H9 (cell line): ENCODE measurements at regions not wholly inside any gene's neighbourhood (a gene's known extent, or its start where the extent isn't known, plus 50 kb on each side); places are given as distances from the start of the nearest gene placed in this dataset.

Source experiments
- DNase-seq: peaks from one replicate; pipeline ENCODE4 v3.0.0-alpha.2; 2017
- H2AFZ ChIP-seq: one replicate; pipeline ENCODE4 v1.6.1; 2013; ENCODE audit warnings: mild to moderate bottlenecking, low read length, control low read depth, moderate library complexity
- H2AK5ac ChIP-seq: 2 replicates; pipeline ENCODE4 v1.6.1; 2013; ENCODE audit warnings: low read length, control low read depth, mixed read lengths; ENCODE audit not compliant: insufficient read length
- H2BK120ac ChIP-seq: one replicate; pipeline ENCODE4 v1.6.1; 2013; ENCODE audit warnings: low read depth, mild to moderate bottlenecking, low read length, control low read depth, inconsistent platforms; ENCODE audit not compliant: poor library complexity, severe bottlenecking
- H2BK12ac ChIP-seq: 2 replicates; pipeline ENCODE4 v1.6.1; 2013; ENCODE audit warnings: low read length, control low read depth, mixed read lengths, low read depth; ENCODE audit not compliant: insufficient read length
- H2BK15ac ChIP-seq: 2 replicates; pipeline ENCODE4 v1.6.1; 2013; ENCODE audit warnings: low read depth, low read length, control low read depth
- H2BK20ac ChIP-seq: one replicate; pipeline ENCODE4 v1.6.1; 2013; ENCODE audit warnings: low read depth, mild to moderate bottlenecking, low read length, control low read depth, inconsistent platforms; ENCODE audit not compliant: poor library complexity, severe bottlenecking
- H2BK5ac ChIP-seq: 2 replicates; pipeline ENCODE4 v1.6.1; 2013; ENCODE audit warnings: low read length, control low read depth, mixed read lengths; ENCODE audit not compliant: insufficient read length
- H3K14ac ChIP-seq: 2 replicates; pipeline ENCODE4 v1.6.1; 2013; ENCODE audit warnings: low read length, control low read depth; ENCODE audit not compliant: insufficient read depth
- H3K18ac ChIP-seq: 2 replicates; pipeline ENCODE4 v1.6.1; 2013; ENCODE audit warnings: low read depth, mild to moderate bottlenecking, mixed read lengths, low read length, control low read depth; ENCODE audit not compliant: insufficient read length
- H3K23ac ChIP-seq: 2 replicates; pipeline ENCODE4 v1.6.1; 2013; ENCODE audit warnings: low read length, control low read depth, mixed read lengths, low read depth; ENCODE audit not compliant: insufficient read length
- H3K23me2 ChIP-seq: 2 replicates; pipeline ENCODE4 v1.6.1; 2013; ENCODE audit warnings: low read depth, mild to moderate bottlenecking, mixed read lengths, low read length, control low read depth; ENCODE audit not compliant: insufficient read length, poor library complexity, severe bottlenecking
- H3K27ac ChIP-seq: 2 replicates; pipeline ENCODE4 v1.5.1; 2013; ENCODE audit warnings: low read length, control low read depth, mixed read lengths, low read depth; ENCODE audit not compliant: insufficient read length
- H3K27me3 ChIP-seq: 2 replicates; pipeline ENCODE4 v1.6.1; 2013; ENCODE audit warnings: low read length, control low read depth, inconsistent platforms; ENCODE audit not compliant: insufficient read depth
- H3K4ac ChIP-seq: 2 replicates; pipeline ENCODE4 v1.6.1; 2013; ENCODE audit warnings: low read depth, mild to moderate bottlenecking, control low read depth, inconsistent platforms, low read length, moderate library complexity
- H3K4me1 ChIP-seq: 2 replicates; pipeline ENCODE4 v1.6.1; 2013; ENCODE audit warnings: low read length, control low read depth, inconsistent platforms; ENCODE audit not compliant: insufficient read depth
- H3K4me2 ChIP-seq: 2 replicates; pipeline ENCODE4 v1.6.1; 2013; ENCODE audit warnings: low read length, control low read depth, mixed read lengths; ENCODE audit not compliant: insufficient read length, insufficient read depth
- H3K56ac ChIP-seq: 2 replicates; pipeline ENCODE4 v1.6.1; 2013; ENCODE audit warnings: low read depth, mild to moderate bottlenecking, mixed read lengths, low read length, control low read depth; ENCODE audit not compliant: insufficient read length
- H3K79me1 ChIP-seq: 2 replicates; pipeline ENCODE4 v1.6.1; 2013; ENCODE audit warnings: low read depth, mild to moderate bottlenecking, moderate library complexity, low read length, control low read depth, inconsistent platforms; ENCODE audit not compliant: insufficient read depth, poor library complexity, severe bottlenecking
- H3K79me2 ChIP-seq: 2 replicates; pipeline ENCODE4 v1.6.1; 2013; ENCODE audit warnings: low read length, control low read depth, inconsistent platforms; ENCODE audit not compliant: insufficient read depth
- H3K9ac ChIP-seq: 2 replicates; pipeline ENCODE4 v1.6.1; 2013; ENCODE audit warnings: low read length, control low read depth, mixed read lengths; ENCODE audit not compliant: insufficient read length; ENCODE audit errors: extremely low read depth
- H3K9me3 ChIP-seq: one replicate; pipeline ENCODE4 v1.6.1; 2013; ENCODE audit warnings: low read depth, low read length, inconsistent platforms; ENCODE audit not compliant: control insufficient read depth
- H3T11ph ChIP-seq: one replicate; pipeline ENCODE4 v1.6.1; 2013; ENCODE audit warnings: mild to moderate bottlenecking, low read length, control low read depth, inconsistent platforms
- H4K20me1 ChIP-seq: one replicate; pipeline ENCODE4 v1.6.1; 2013; ENCODE audit not compliant: control insufficient read depth, insufficient read length, insufficient read depth
- H4K5ac ChIP-seq: 2 replicates; pipeline ENCODE4 v1.6.1; 2013; ENCODE audit warnings: low read depth, mild to moderate bottlenecking, mixed read lengths, low read length, control low read depth; ENCODE audit not compliant: insufficient read length
- H4K8ac ChIP-seq: replicated peaks from 2 replicates; pipeline ENCODE4 v1.6.1; 2013; ENCODE audit warnings: low read length, control low read depth, mixed read lengths, low read depth; ENCODE audit not compliant: insufficient read length
- H4K91ac ChIP-seq: 2 replicates; pipeline ENCODE4 v1.6.1; 2013; ENCODE audit warnings: low read depth, mild to moderate bottlenecking, moderate library complexity, mixed read lengths, low read length, control low read depth; ENCODE audit not compliant: insufficient read length
- H3K27ac Mint-ChIP-seq, 3 experiments: 2 replicates in 2 of 3; 3 replicates in 1 of 3; pipeline ENCODE4 v1.8.0; 2020 to 2021; ENCODE audit warnings: mixed read lengths in 3 of 3, mild to moderate bottlenecking in 1 of 3, moderate library complexity in 1 of 3
- H3K27me3 Mint-ChIP-seq: 2 replicates; pipeline ENCODE4 v1.8.0; 2021; ENCODE audit warnings: low read depth, mild to moderate bottlenecking, moderate library complexity, mixed read lengths
- H3K36me3 Mint-ChIP-seq, 3 experiments: 2 replicates in 2 of 3; 3 replicates in 1 of 3; pipeline ENCODE4 v1.8.0; 2020 to 2021; ENCODE audit warnings: low read depth in 3 of 3, mixed read lengths in 3 of 3; ENCODE audit not compliant: insufficient read depth in 1 of 3
- H3K4me1 Mint-ChIP-seq, 2 experiments: 2 replicates each; pipeline ENCODE4 v1.8.0; 2020; ENCODE audit warnings: mixed read lengths in 2 of 2
- H3K4me3 Mint-ChIP-seq, 2 experiments: 2 replicates in 1 of 2; 3 replicates in 1 of 2; pipeline ENCODE4 v1.8.0; 2020 to 2021; ENCODE audit warnings: mild to moderate bottlenecking in 2 of 2, mixed read lengths in 2 of 2, moderate library complexity in 1 of 2
- H3K9me3 Mint-ChIP-seq, 2 experiments: 2 replicates in 1 of 2; 3 replicates in 1 of 2; pipeline ENCODE4 v1.8.0; 2020; ENCODE audit warnings: mild to moderate bottlenecking in 2 of 2, mixed read lengths in 2 of 2, moderate library complexity in 1 of 2
- WGBS: extraction: QIAGEN DNeasy Blood & Tissue Kit; methylation state at CpG from one replicate; pipeline ENCODE4 v1.1.7; 2013; ENCODE audit warnings: missing lambda C conversion rate, low lambda C conversion rate, mixed read lengths; ENCODE audit not compliant: insufficient read length; ENCODE audit errors: extremely low coverage; 5-methylcytosine and 5-hydroxymethylcytosine counted together
- TF ChIP-seq, protein P1 (sequence below): fragments of 200-600 bp; sonication (generic); conservative IDR thresholded peaks from 3 replicates; pipeline ENCODE4 v1.8.0; 2021; ENCODE audit warnings: antibody characterized with exemption, mild to moderate bottlenecking

DNA sequence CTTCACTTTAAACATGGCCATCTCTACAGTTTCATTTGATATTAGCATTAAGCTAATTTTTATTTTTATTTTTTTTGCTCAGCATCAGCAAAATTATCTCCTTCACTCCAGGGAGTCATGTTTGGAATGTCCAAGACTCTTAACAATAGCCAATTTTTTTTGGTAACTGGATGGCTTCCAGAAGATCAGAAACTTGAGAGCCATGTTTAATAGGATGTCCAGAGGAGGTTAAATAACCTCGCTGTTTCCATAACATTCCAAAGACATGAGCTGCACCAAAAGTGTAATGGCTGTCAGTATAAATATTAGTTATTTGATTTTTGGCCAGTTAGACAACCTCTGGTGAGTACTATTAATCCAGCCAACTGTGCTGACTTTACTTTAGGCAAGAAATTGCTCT lies 80.7 kb downstream of the DNTTIP2 start:
- H4K8ac ChIP-seq: no peak overlapping the region
- H2BK15ac ChIP-seq: no peak overlapping the region
- H3K23me2 ChIP-seq: no peaks in the 10 kb centered on the region
- H4K5ac ChIP-seq: no peak overlapping the region
- no peaks in the 10 kb centered on the region for H3K9me3 ChIP-seq
- H3K4me1 ChIP-seq: no peaks in the 10 kb centered on the region; the same call in 1 of the 2 replicates
- no peak for DNase-seq
- H3K23ac ChIP-seq: no peak overlapping the region
- TF ChIP-seq, protein P1, sequence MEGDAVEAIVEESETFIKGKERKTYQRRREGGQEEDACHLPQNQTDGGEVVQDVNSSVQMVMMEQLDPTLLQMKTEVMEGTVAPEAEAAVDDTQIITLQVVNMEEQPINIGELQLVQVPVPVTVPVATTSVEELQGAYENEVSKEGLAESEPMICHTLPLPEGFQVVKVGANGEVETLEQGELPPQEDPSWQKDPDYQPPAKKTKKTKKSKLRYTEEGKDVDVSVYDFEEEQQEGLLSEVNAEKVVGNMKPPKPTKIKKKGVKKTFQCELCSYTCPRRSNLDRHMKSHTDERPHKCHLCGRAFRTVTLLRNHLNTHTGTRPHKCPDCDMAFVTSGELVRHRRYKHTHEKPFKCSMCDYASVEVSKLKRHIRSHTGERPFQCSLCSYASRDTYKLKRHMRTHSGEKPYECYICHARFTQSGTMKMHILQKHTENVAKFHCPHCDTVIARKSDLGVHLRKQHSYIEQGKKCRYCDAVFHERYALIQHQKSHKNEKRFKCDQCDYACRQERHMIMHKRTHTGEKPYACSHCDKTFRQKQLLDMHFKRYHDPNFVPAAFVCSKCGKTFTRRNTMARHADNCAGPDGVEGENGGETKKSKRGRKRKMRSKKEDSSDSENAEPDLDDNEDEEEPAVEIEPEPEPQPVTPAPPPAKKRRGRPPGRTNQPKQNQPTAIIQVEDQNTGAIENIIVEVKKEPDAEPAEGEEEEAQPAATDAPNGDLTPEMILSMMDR: no peak
- Mint-ChIP-seq H3K27me3 (peaks cover 2% of the 10 kb centered on the region; the same call in 1 of the 2 replicates), H3K36me3 (no peaks in the 10 kb centered on the region), H3K27ac (no peak overlapping the region), H3K4me3 (no peak overlapping the region), H3K9me3 (no peaks in the 10 kb centered on the region; a peak in 1 of 5 replicates), H3K4me1 (peaks cover 0 to 6% of the 10 kb centered on the region in 2 experiments; a peak in 2 of 4 replicates)
- no peak overlapping the region for H2AFZ ChIP-seq
- H3K56ac ChIP-seq: no peak overlapping the region
- no peak overlapping the region for H2BK20ac ChIP-seq
- H2BK5ac ChIP-seq: no peak overlapping the region
- no CpG with 5 or more reads among the region's 1 CpG for WGBS
- H3K27me3 ChIP-seq: no peaks in the 10 kb centered on the region
- no peak overlapping the region for H2AK5ac ChIP-seq
- no peak overlapping the region for H2BK120ac ChIP-seq
- no peak overlapping the region for H3K27ac ChIP-seq
- no peak overlapping the region for H2BK12ac ChIP-seq
- no peak overlapping the region for H3K18ac ChIP-seq
- no peaks in the 10 kb centered on the region for H4K20me1 ChIP-seq
- H3T11ph ChIP-seq: no peak overlapping the region
- H3K14ac ChIP-seq: no peak overlapping the region
- H3K4ac ChIP-seq: no peak overlapping the region
- no peaks in the 10 kb centered on the region for H3K79me2 ChIP-seq
- H4K91ac ChIP-seq: no peak overlapping the region
- H3K79me1 ChIP-seq: no peaks in the 10 kb centered on the region
- H3K9ac ChIP-seq: no peak overlapping the region
- H3K4me2 ChIP-seq: no peak overlapping the region
